T-helper 1 cell (primary cell): ENCODE measurements at regions not wholly inside any gene's neighbourhood (a gene's known extent, or its start where the extent isn't known, plus 50 kb on each side); places are given as distances from the start of the nearest gene placed in this dataset.
"Not testable (repeated sequence)": the region's sequence is repeated elsewhere in the genome, so short reads cannot be mapped to it uniquely, and the experiment has no call there.

Experiments used
- DNase-seq, 5 donors: peaks; one replicate each; pipeline ENCODE4 v3.0.0-alpha.2; 2012 to 2020

DNA sequence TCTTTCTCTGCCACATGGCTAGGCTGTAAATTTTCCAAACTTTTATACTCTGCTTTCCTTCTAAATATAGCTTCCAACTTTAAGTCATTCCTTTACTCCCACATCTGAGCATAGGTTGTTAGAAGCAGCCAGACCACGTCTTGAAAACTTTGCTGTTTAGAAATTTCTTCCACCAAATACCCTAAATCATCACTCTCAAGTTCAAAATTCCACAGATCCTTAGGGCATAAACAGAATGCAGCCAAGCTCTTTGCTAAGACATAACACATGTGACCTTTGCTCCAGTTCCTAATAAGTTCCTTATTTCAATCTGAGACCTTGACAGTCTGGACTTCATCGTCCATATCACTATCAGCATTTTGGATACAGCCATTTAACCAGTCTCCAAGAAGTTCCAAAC, 749.9 kb downstream of the METTL15 start:
- DNase-seq, result no peak

DNA sequence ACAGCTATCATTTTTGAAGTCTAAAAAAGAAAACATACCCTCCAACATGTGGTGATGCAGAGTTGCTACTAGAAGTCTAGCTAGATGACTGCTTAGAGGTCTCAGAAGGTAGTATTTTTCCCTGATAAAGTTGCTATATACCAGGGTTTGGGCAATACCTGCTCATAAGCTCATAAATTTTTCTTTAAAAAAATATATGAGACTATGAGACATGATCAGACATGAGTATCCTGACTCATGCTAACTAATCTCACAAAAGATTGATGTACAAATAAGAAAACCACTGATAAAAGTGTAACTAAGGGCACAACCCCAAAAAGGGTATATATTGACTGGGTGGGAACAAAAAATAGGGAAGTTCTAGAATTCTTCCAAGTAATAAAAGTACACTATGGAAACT, 740.9 kb downstream of the METTL15 start:
- DNase-seq, result no peak

GRCh38 chr11:28842716-28843115, 734.5 kb downstream of the METTL15 start:
- no peak for DNase-seq

DNA sequence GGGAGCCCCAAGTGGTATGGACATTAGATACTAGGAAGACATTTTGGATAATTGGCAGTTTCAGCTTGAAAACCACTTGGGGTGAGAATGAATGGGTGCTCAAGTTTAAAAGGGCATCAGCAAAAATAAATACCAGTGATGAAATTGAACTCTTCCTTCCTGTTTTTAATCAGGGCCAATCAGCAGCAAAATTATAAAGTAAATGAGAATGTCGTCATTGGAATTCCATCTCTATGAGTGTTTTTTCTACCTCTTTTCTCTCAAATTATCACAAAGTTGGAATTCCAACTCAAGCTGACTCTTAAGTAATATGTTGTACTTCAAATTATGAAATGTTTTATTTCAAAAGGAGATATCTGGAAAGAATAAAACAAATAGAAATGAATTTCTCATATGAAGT, 730.6 kb downstream of the METTL15 start:
- no peak for DNase-seq

GRCh38 chr11:28837599-28837998, 729.4 kb downstream of the METTL15 start:
- no peak for DNase-seq

DNA sequence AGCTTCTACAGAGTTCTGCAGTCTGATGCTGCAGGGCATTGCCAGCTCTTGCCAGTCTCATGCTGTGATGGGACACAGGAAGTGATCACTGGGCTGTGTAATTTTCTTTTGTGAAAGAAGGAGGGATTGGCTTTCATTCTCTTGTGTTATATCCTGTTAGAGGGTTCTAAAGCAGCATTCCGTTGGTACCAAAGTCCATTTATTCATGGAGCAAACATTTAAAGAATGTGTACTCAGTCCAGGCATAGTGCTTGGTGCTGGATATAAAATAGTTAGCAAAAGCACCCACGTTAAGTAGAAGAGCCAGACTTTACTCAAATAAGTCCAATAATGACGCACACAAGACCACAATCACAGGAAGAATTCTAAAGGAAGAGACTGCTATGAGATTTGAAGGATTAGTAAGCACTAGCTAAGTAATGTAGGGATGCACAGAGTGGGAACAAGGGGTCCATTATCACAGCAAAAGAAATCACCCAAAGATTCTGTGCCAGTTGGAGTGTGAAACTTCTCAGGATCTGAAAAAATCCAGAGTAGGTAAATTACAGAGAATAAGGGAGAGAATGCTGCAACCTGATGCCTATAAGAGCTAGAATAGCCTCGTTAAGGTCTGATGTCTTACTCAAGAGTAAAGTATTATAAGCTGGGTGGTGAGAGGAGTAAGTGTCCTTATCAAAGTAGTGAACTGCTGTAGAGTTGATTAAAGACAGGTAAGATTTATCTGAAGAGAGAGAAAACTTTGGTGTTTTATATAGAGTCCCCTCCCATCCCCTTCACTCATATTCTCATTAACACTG, 728.3 kb downstream of the METTL15 start:
- no peak for DNase-seq

DNA sequence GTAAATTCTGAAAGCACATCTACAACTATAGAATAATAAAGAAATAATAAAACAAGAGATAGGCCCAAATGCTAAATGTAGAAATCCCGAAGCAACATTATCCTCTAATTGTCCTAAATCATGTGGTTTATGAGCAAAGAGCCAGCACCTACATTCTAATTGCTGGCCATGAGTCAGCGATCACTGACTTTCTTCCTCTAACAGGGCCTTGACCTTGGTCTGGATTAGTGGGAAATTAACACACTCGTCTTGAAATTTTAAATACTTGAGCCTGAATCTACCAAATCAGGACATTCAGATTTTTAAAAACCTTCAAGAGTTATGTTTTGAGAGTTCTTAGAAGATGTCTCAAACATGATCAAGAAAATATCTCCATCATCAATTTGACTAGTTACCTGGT, 727.6 kb downstream of the METTL15 start:
- no peak for DNase-seq

DNA sequence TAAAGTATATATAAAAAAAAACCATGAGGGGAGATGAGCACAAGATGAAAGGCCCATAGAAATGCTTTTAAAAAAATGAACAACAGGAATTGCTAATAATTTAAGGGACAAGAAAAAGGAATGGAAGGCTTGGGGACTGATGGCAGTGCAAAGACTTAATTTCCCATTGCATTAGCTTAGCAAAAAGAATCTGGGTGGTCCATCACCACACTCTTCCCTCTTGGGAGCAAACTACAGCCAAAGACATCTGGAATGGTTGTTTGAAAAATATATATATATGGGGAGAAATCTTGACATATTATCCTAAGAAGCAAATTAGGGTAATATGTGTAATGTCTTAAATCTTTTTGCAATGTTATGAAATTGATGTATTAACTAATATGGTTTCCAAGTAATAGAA, 727.1 kb downstream of the METTL15 start:
- DNase-seq, result no peak

DNA sequence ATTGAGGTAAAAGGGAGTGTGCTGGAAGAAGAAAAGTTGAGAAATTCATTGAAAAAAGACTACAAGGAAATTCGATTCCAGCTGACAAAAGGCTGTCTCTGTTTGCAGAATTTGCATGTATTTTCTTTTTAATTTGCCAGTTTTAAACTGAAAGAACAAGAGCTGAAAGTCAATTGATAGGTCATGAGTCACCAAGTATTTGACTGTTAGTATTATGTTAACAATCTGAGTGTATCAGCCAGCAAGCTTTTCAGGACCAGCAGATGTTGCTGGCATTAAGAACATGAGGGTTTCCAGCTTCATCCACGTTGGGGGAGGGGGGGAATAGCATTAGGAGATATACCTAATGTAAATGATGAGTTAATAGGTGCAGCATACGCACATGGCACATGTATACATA, 726.7 kb downstream of the METTL15 start:
- DNase-seq, result no peak

- DNase-seq, result no peak
Measured at GRCh38 chr11:28833670-28834069, 725.5 kb downstream of the METTL15 start.

DNA sequence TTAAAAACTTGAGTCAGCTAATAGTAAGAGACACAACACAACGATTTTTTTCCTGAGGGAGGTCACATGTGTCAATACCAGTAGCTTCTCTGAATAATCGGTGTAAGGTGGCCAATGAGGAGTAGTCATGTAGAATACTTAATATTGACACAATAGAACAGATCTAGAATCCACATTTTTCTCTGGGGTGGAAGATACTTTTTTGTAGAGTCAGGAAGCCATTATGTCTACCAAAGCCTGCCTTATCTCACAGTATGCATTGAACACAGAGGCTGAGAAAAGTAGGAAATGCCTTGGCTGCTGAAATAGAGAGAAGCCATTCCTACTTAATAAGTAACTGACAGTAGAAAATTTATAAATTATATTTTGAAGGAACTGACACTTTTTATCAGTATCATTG, 725.0 kb downstream of the METTL15 start:
- DNase-seq, result no peak

DNA sequence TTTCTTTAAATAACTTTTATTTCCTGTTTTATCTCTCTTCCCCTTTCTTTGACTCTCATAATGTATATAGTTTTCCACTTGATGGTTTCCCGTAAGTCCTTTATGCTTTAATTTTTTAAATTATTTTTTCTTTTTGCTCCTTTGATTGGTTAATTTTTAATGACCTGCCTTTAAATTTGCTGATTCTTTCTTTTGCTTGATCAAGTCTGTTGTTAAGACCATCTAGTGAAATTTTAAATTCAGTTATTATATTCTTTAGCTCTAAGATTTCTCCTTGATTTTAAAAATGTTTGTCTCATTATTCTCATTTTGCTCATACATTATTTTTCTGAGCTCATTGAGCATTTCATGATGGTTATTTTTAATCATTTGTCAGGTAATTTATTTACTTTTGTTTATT, 718.6 kb downstream of the METTL15 start:
- no peak for DNase-seq

DNA sequence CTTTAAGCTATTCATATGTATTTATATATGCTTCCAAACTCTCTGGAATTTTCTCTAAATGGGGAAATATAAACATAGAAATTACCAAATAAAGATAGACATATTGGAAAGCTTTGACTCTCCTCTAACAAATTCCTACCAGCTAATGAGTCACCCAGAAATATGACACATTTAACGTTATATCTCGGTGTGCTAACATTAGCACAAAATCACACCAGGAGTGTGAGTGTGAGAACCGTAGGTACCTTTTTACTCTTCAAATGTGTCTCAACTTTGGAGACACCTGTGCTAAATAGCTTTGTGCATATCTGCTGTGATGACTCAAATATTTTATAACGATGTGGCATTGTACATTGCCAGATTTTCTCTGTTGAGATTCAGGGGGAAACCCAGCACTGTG, 714.4 kb downstream of the METTL15 start:
- no peak for DNase-seq

DNA sequence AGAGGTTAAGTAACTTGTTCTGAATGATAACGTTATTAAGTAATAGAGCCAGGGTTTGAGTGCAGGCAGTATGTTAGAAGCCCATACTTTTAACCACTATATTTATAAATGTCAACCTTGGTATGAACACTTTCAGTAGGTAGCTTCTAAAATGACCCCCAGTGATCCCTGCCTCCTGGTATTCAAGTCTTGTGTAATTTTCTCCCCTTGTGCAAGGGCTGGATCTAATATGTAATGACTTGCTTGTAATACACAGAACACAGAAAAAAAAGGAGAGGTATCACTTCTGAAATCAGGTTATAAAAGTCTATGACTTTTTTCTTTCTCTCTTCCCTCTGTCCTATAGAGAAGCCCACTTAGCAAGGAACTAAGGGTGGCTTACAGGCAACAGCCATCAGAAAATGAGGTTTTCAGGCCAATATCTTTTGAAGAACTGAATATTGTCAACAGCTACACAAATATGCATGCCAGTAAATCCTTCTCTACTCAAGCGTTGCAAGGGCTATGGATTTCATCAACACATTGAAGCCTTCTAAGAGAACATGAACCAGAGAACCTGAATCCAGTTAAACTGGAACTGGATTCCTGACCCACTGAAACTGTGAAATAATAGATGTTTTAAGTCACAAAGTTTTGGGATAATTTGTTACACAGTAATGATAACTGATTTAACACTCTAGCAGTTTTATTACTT, 712.3 kb downstream of the METTL15 start:
- no peak for DNase-seq

- no peak for DNase-seq
Measured at GRCh38 chr11:28819741-28820140, 711.6 kb downstream of the METTL15 start.

GRCh38 chr11:28815110-28815509, 706.9 kb downstream of the METTL15 start:
- no peak for DNase-seq

DNA sequence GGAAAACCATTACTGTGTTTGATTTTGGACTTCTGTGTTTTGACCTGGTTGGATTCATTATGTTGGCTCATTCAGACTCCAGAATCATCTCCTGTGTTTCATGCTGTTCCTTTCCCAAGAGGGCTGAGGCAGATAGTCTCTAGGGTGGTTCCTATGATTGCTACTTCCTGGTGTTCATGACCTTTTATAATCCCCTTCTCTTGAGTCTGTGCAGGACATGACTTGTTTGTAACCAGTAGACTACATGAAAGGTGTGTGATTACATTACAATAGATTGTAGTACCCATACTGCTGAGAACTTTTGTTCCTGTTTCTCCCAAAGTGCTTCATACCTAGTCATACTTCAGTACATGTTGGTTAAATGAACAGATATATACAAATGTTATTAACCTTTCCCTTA, 700.6 kb downstream of the METTL15 start:
- no peak for DNase-seq

- DNase-seq, result no peak
Measured at GRCh38 chr11:28799316-28799715, 691.1 kb downstream of the METTL15 start.

DNA sequence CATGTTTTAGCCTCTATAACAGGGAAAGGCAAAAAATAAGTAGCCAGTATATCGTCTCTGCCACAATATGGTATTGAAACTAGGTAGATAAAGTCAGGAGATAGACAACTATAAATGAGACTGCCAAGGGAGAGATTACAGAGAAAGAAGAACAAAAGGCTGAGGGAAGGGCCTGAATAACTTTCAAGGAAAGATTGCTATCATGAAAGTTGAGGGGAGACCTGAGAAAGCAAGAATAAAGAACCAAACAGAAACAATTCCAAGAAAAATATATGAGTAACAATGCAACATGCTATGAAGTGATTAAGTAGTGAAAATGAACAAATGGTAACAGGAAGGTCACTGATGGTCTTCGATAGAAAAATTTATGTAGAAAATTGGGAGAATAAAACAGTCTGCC, 690.1 kb downstream of the METTL15 start:
- no peak for DNase-seq

DNA sequence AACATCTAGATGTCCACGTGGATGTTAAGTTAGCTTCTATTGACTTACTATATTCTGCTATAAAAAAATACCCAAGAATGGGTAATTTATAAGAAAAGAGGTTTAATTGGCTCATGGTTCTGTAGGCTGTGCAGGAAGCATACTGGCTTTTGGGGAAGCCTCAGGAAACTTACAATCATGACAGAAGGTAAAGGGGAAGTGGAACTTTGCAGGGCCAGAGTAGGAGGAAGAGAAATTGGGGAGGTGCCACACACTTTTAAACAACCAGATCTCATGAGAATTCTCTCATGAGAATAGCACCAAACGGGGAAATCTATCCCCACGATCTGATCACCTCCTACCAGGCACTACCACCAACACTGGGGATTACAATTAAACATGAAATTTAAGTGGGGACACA, 689.3 kb downstream of the METTL15 start:
- no peak for DNase-seq

- DNase-seq, result no peak
Measured at GRCh38 chr11:28794405-28794804, 686.2 kb downstream of the METTL15 start.

GRCh38 chr11:28793282-28793738, 685.1 kb downstream of the METTL15 start:
- no peak for DNase-seq

DNA sequence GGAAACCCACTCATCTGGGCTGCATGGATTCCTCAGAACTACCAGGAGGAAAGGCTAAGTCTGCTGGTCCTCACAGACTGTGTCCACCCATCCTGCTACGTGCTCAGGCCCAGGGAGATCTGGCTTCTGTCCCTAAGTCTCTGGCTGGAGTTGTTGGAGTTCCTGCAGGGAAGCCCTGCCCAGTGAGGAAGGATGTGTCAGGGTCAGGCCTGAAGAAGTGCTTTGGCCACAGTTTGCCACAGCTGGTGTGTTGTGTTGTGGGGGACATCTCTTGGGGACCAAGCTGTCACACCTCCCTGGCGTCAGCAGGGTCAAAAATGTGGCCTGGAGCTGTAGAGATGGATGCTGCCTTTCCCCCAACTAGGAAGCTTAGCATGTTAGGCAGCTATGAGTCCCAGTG, 684.7 kb downstream of the METTL15 start:
- DNase-seq, result no peak

DNA sequence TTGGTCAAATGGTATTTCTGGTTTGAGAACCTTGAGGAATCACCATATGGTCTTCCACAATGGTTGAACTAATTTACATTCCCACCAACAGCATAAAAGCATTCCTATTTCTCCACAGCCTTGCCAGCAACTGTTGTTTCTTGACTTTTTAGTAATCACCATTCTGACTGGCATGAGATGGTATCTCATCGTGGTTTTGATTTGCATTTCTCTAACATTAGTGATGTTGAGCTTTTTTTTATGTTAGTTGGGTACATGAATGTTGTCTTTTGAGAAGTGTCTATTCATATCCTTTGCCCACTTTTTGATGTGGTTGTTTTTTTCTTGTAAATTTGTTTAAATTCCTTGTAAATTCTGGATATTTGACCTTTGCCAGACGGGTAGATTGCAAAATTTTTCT, 679.7 kb downstream of the METTL15 start:
- not testable (repeated sequence) for DNase-seq

- DNase-seq, result no peak
Measured at GRCh38 chr11:28777126-28777525, 668.9 kb downstream of the METTL15 start.
